ENCODE measurements at regions not wholly inside any gene's neighbourhood (a gene's known extent, or its start where the extent isn't known, plus 50 kb on each side); places are given as distances from the start of the nearest gene placed in this dataset.

DNA sequence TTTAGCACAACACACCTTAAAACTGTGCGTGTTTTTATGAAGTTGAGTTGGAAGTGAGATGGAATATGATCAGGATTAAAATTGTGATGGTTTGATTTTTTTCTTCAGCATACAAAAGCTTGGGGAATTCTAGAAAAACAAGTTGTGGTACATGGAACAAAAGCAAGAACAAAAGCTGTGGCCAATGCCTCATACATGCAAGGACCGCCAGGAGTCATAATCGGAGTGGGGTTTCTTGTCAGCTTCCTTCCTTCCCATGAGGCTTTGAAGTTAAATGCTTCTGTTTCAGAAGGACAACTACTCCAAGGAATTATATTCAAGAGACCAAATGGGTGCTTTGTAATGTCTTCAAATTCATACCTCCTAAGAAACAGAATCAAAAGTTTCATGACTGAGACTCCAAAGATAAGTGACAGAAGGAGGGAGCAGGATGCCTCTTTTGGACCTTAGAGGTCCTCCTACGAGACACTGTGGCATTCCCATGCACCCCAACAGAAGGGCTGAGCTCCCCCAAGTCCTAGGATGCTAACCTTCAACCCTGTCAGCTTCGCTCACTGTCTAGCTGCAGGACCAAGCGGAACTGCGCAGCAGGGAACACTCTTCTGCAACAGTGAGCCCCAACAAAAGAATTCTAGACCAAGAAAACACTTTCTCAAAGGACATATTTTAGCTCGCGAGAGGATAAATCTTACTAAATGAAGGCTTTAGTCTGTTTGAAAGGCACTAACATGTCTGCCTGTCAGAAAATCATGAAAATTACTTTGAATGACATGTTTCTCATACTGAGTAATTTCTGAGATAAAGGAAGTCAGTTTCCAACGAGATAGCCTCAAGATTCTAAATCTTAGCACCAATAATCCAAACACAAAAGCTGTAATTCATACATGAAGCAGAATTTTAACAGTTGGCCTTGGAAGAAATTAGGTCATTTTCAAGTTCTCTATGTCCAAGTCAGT lies 108.5 kb upstream of the NHSL1 start:
- DNase-seq (ENCODE audit: low spot score), result no peak
- TF ChIP-seq, protein P1, sequence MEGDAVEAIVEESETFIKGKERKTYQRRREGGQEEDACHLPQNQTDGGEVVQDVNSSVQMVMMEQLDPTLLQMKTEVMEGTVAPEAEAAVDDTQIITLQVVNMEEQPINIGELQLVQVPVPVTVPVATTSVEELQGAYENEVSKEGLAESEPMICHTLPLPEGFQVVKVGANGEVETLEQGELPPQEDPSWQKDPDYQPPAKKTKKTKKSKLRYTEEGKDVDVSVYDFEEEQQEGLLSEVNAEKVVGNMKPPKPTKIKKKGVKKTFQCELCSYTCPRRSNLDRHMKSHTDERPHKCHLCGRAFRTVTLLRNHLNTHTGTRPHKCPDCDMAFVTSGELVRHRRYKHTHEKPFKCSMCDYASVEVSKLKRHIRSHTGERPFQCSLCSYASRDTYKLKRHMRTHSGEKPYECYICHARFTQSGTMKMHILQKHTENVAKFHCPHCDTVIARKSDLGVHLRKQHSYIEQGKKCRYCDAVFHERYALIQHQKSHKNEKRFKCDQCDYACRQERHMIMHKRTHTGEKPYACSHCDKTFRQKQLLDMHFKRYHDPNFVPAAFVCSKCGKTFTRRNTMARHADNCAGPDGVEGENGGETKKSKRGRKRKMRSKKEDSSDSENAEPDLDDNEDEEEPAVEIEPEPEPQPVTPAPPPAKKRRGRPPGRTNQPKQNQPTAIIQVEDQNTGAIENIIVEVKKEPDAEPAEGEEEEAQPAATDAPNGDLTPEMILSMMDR (IDR thresholded peaks at IDR 0.05), result no peak
- no peak for ATAC-seq (ENCODE audit: low FRiP score)

DNA sequence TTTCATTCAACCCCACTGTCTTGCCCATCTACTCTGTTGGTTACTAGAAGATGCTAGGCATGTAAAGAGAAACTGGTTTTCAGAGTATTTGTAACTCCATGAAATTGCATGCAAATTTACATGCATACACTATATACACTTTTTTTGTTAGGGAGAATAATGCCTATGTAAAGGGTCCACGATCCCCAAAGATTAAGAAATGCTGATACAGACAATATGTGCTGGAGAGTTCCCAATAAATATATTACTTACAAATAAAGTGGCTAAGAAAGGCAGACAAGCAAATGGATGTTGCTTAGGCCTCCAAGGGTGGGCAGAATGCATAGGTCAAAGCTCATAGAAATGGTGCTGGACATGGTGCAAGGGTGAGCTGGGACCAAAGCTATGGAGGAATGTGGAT lies 109.6 kb upstream of the NHSL1 start:
- DNase-seq (ENCODE audit: low spot score), result no peak
- TF ChIP-seq, protein P1 (IDR thresholded peaks at IDR 0.05), result no peak
- no peak for ATAC-seq (ENCODE audit: low FRiP score)

DNA sequence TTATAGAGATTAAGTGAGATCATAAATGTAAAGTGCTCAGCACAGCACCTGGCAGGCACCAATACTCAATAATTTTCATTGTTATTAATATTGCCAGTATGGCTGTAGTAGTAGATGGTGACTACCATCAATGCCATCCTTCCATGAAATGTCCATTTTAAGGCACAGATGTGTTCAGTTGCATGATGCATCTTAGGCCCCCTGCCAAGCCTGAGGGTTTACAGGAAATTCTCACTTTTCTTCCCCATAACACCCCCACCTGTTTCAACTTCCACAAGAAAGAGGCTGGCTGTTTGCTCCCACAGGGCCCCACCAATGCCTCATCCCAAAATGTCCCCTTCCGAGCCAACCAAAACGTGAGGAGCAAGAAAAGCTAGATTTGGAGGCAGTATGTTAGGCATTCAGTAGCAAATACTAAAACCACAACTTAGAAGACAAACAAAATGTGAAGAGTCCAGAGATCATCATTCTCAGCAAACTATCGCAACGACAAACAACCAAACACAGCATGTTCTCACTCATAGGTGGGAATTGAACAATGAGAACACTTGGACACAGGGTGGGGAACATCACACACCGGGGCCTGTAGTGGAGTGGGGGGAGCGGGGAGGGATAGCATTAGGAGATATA lies 110.6 kb upstream of the NHSL1 start:
- TF ChIP-seq, protein P1 (IDR thresholded peaks at IDR 0.05), result no peak
- no peak for ATAC-seq (ENCODE audit: low FRiP score)
- no peak for DNase-seq (ENCODE audit: low spot score)

DNA sequence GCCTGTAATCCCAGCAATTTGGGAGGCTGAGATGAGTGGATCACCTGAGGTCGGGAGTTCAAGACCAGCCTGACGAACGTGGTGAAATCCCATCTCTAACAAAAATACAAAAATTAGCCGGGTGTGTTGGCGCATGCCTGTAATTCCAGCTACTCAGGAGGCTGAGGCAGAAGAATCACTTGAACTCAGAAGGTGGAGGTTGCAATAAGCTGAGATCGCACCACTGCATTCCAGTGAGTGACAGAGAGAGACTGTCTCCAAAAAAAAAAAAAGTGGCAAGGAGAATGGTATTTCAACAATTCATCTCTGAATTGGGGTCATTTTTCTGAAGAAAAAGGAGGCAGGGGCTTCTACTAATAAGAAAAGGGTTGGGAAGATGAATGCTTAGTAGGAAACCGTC lies 111.5 kb upstream of the NHSL1 start:
- ATAC-seq (ENCODE audit: low FRiP score) (no peak), DNase-seq (ENCODE audit: low spot score) (no peak)
- TF ChIP-seq, protein P1 (IDR thresholded peaks at IDR 0.05), result no peak

DNA sequence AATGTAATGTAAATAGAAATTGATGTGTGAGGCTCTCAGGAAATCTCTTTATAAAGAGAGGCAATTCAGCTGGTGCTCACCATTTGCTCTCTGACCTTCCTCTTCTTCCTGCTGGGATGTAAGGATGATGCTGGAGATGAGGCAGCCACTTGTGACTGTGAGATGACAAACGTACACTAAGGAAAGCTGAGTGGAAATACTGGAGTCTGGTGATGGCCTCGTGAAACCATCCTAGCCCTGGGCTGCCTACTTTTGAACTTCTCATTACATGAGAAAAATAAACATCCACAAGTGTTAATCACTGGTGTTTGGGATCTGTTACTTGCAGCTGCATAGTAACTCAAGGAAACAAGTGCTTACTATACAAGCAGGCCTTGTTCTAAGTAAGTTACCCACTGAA lies 114.9 kb upstream of the NHSL1 start:
- TF ChIP-seq, protein P1 (IDR thresholded peaks at IDR 0.05), result no peak
- no peak for ATAC-seq (ENCODE audit: low FRiP score)

DNA sequence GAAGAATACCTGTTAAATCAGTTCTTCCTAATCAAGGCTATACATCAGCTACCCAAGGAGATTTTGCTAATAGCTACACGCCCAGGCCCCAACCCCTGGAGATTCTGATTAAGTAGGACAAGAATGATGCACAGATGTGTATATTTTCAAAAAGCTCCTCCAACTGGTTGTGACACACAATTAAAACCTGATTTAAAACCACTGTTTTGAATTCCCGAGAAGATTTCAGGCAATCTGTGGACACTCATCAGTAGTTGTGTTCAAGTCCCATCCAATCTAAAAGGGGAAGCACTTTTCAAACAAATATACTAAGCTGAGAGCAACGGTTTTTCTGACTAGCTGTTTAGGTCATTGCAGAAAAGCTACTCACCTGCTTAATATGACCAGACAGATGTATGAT lies 118.9 kb upstream of the NHSL1 start:
- DNase-seq (ENCODE audit: low spot score) (no peak), ATAC-seq (ENCODE audit: low FRiP score) (no peak)
- TF ChIP-seq, protein P1 (IDR thresholded peaks at IDR 0.05), result no peak

More for the DNA sequence above, 114.9 kb upstream of the NHSL1 start:
- no peak for DNase-seq (ENCODE audit: low spot score)
